Peyer's patch (tissue), 4 donors: ENCODE measurements at regions not wholly inside any gene's neighbourhood (a gene's known extent, or its start where the extent isn't known, plus 50 kb on each side); places are given as distances from the start of the nearest gene placed in this dataset.

ENCODE experiments used
- DNase-seq, 3 donors: peaks; one replicate each; pipeline ENCODE4 v3.0.0-alpha.2; 2017 to 2019
- H3K27ac ChIP-seq, 4 donors: fragments of 200-600 bp; sonication (generic); one replicate each; pipeline ENCODE4 v1.5.1; 2016 to 2019
- H3K27me3 ChIP-seq, 2 donors: fragments of 200-600 bp; sonication (generic); one replicate each; pipeline ENCODE4 v1.5.1; 2019
- H3K36me3 ChIP-seq, 3 donors: fragments of 200-600 bp; sonication (generic); one replicate each; pipeline ENCODE4 v1.5.1; 2016 to 2019
- H3K4me1 ChIP-seq, 4 donors: fragments of 200-600 bp; sonication (generic); one replicate each; pipeline ENCODE4 v1.5.1; 2016 to 2019
- H3K4me3 ChIP-seq, 4 donors: fragments of 200-600 bp; sonication (generic); 1 replicate in 3 of 4; 2 replicates in 1 of 4; pipeline ENCODE4 v1.5.1; 2016 to 2019; ENCODE audit warnings: mild to moderate bottlenecking in 1 of 4
- H3K9me3 ChIP-seq, 4 donors: fragments of 200-600 bp; sonication (generic); one replicate each; pipeline ENCODE4 v1.5.1; 2016 to 2019; ENCODE audit warnings: mild to moderate bottlenecking in 1 of 4
- CTCF ChIP-seq, 6 experiments: fragments of 450-650 bp in 4 of 6; fragments of 200-600 bp in 2 of 6; sonication (generic) in 1 of 6; IDR thresholded peaks; one replicate each; pipeline ENCODE4 v1.5.1; 2017 to 2019; ENCODE audit warnings: antibody characterized with exemption in 6 of 6, mild to moderate bottlenecking in 3 of 6, moderate library complexity in 1 of 6
- POLR2A ChIP-seq, 2 donors: fragments of 450-650 bp; IDR thresholded peaks; one replicate each; pipeline ENCODE4 v1.5.1; 2017; ENCODE audit warnings: antibody characterized with exemption in 2 of 2, mild to moderate bottlenecking in 2 of 2, moderate library complexity in 2 of 2

GRCh38 chr6:164502833-164503232, 806.6 kb downstream of the C6orf118 start:
- no peak for TF ChIP-seq POLR2A (IDR thresholded peaks at IDR 0.05)

GRCh38 chr6:164495882-164496495, 813.4 kb downstream of the C6orf118 start:
- no peak for DNase-seq
- no peaks in the 10 kb centered on the region for H3K27me3 ChIP-seq
- no peak overlapping the region for H3K27ac ChIP-seq
- H3K4me3 ChIP-seq: no peak overlapping the region
- H3K36me3 ChIP-seq: no peaks in the 10 kb centered on the region
- TF ChIP-seq CTCF (IDR thresholded peaks at IDR 0.05) (no peak), POLR2A (IDR thresholded peaks at IDR 0.05) (no peak)
- H3K9me3 ChIP-seq: no peaks in the 10 kb centered on the region
- H3K4me1 ChIP-seq: no peaks in the 10 kb centered on the region

More at GRCh38 chr6:164502833-164503232, 806.6 kb downstream of the C6orf118 start:
- Histone ChIP-seq H3K36me3 (no peaks in the 10 kb centered on the region), H3K4me3 (no peak overlapping the region), H3K9me3 (no peaks in the 10 kb centered on the region), H3K27ac (no peak overlapping the region), H3K27me3 (no peaks in the 10 kb centered on the region), H3K4me1 (no peaks in the 10 kb centered on the region)
- DNase-seq: no peak

GRCh38 chr6:164478426-164478825, 831.0 kb downstream of the C6orf118 start:
- DNase-seq: no peak

GRCh38 chr6:164477790-164478189, 831.6 kb downstream of the C6orf118 start:
- DNase-seq: no peak
- Histone ChIP-seq H3K27ac (no peak overlapping the region), H3K27me3 (no peaks in the 10 kb centered on the region), H3K9me3 (peaks cover 0 to 4% (median 0%) of the 10 kb centered on the region in 4 donors), H3K4me1 (no peaks in the 10 kb centered on the region), H3K36me3 (no peaks in the 10 kb centered on the region), H3K4me3 (no peak overlapping the region)
- no peak for TF ChIP-seq POLR2A (IDR thresholded peaks at IDR 0.05)
- TF ChIP-seq CTCF (IDR thresholded peaks at IDR 0.05): no peak

More at GRCh38 chr6:164478426-164478825, 831.0 kb downstream of the C6orf118 start:
- Histone ChIP-seq H3K9me3 (peaks cover 0 to 4% (median 0%) of the 10 kb centered on the region in 4 donors), H3K27me3 (no peaks in the 10 kb centered on the region), H3K4me1 (no peaks in the 10 kb centered on the region), H3K4me3 (no peak overlapping the region), H3K27ac (no peak overlapping the region), H3K36me3 (no peaks in the 10 kb centered on the region)
- no peak for TF ChIP-seq POLR2A (IDR thresholded peaks at IDR 0.05)
- TF ChIP-seq CTCF (IDR thresholded peaks at IDR 0.05): no peak

GRCh38 chr6:164477101-164477500, 832.3 kb downstream of the C6orf118 start:
- no peak for DNase-seq

More at GRCh38 chr6:164477101-164477500, 832.3 kb downstream of the C6orf118 start:
- H3K9me3 ChIP-seq: peaks cover 0 to under 1% (median 0%) of the 10 kb centered on the region in 4 donors
- no peaks in the 10 kb centered on the region for H3K36me3 ChIP-seq
- H3K4me3 ChIP-seq: no peak overlapping the region
- H3K4me1 ChIP-seq: no peaks in the 10 kb centered on the region
- H3K27ac ChIP-seq: no peak overlapping the region
- TF ChIP-seq CTCF (IDR thresholded peaks at IDR 0.05) (no peak), POLR2A (IDR thresholded peaks at IDR 0.05) (no peak)
- no peaks in the 10 kb centered on the region for H3K27me3 ChIP-seq
